ENCODE measurements at regions not wholly inside any gene's neighbourhood (a gene's known extent, or its start where the extent isn't known, plus 50 kb on each side); places are given as distances from the start of the nearest gene placed in this dataset.
"Not testable (repeated sequence)": the region's sequence is repeated elsewhere in the genome, so short reads cannot be mapped to it uniquely, and the experiment has no call there.

DNA sequence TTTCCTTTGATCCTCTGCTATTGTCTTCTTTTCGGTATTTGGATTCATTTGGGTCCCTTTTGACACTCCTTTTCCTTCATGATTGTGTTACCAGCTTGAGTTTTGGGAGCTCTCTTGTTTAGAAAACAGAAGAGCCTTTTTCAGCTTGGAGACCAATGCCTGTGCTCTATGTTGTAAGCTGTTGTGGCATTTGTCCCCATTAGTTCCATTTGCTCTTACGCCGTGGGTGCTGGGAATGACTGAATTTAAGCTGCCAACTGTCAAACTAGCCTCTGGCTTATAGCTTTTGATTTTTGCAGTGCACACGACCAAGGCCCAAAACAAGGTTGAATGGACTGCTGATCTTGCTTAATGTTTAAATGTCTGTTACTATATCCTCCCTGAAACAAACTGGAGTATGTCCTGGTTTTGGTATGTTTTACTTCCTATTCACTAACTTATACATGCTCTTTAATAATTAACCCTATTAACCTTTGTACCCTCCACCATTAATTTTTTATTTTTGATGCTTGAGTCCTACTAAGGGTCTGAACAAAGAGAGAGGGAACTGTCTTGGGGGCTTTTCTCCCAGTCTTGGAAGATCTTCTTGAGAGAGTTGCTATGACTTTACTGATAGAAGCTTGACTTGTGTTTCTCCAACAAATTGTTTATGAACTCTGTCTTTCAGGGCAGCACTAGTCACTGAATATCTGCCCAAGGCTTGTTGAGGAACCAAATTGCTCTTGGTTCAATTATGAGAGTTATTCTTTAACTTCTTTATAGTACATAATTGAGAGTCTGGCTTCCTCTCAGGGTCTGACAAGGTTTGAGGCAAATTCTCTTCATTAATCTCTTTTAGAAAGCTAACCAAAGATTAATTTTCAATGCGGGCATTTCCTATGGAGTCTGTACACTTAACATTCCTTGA lies 100.3 kb upstream of the SIRPG start:
- no peak for DNase-seq (ENCODE audit: low read depth in 2 of 3, low spot score in 1 of 3)

DNA sequence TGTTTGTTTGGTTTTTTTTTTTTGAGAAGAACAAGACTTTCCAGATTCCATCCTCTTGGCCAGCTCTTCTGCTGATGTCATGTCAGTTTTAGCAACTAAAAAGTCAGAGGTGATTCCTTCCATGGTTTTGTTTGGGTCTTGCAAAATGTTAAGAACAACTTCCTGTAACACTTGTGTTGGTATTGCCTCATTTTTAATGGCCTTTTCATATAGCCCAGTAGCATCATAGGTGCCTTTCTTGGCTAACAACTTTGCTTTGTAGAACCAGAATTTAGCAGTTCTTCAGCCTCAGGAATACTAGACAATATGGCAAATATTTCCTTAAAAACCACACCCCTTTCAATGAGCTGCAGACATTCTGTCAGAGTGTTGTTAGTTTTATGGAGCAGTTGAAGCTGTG lies 99.5 kb upstream of the SIRPG start:
- no peak for DNase-seq (ENCODE audit: low read depth in 2 of 3, low spot score in 1 of 3)

DNA sequence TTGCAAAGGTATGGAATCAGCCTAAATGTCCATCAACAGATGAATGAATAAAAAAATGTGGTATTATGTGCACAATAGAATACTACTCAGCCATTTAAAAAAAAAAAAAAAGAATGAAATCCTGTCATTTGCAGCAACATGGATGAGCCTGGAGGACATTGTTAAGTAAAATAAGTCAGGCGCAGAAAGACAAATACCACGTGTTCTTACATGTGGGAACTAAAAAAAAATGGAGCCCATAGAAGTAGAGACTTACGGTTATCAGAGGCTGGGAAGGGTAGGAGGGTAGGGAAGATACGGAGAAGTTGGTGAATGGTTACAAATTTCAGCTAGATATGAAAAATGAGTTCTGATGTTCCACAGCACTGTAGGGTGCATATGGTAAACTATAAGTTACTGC lies 97.2 kb upstream of the SIRPG start:
- DNase-seq (ENCODE audit: low read depth in 2 of 3, low spot score in 1 of 3) = no peak

DNA sequence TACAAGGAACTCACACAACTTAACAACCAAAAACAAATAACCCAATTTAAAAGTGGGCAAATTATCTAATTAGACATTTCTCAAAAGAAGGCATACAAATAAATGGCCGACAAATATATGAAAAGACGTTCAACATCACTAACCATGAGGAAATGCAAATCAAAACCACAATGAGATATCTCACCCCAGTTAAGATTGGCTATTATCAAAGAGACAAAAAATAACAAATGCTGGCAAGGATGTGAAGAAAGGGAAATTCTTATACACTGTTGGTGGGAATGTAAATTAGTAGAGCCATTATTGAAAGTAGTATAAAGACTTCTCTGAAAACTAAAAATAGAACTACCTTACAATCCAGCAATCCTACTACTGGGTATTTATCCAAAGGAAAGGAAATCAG lies 96.7 kb upstream of the SIRPG start:
- no peak for DNase-seq (ENCODE audit: low read depth in 2 of 3, low spot score in 1 of 3)

DNA sequence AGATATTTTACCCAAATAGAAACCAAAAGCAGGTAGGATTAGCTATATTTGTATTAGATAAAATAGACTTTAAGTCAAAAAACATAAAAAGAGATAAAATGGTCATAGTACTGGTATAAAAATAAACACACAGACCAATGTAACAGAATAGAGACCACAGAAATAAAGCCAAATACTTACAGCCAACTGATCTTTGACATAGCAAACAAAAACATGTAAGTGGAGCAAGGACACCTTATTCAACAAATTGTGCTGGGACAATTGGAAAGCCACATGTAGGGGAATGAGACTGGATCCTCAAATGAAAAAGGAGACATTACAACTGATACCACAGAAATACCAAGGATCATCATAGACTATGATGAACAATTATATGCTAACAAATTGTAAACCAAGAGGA lies 94.5 kb upstream of the SIRPG start:
- DNase-seq (ENCODE audit: low read depth in 2 of 3, low spot score in 1 of 3) = no peak

DNA sequence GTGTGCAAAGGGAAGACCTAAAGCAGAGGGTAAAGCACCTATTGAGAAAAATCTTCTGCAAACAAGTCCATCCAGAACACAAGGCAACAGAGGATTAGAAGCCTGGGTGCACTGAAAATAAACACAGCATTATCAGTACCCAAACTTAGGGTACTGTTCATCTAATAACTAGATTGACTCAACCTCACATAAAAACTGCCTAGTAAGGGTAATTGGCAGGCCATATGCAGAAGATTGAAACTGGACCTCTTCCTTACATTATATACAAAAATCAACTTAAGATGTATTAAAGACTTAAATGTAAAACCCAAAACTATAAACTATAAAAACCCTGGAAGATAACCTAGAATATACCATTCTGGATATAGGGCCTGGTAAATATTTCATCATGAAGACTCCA lies 91.2 kb upstream of the SIRPG start:
- DNase-seq (ENCODE audit: low read depth in 2 of 3, low spot score in 1 of 3) = no peak

DNA sequence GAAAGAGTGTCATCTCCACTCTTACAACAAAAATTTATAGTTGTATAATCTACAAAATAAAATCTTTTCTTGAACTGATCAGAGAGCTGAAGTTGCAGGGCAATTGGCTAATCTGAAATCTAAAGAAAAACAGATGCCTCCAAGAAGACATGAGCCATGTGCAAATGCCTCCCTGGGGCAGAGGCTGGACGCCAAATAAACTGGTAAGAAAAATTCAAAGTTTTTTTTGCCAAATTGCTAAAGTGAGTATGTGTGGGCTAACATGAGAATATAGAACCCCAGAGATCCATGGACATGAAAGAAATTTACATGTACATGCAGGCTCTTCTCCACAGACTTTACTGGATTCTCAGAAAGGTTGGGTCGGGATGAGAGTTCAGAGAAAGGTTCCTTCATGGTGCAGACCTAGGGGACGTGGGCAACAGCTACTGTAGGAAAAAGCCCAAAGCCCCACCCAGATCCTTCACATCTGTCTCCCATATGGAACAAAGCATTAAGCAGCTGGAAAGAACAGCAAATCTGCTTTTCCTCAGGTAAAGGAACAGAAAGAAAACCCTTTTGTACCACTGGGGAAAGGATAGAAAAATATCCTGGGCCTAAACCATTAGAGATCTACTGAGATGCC lies 90.5 kb upstream of the SIRPG start:
- DNase-seq (ENCODE audit: low read depth in 2 of 3, low spot score in 1 of 3) = no peak

DNA sequence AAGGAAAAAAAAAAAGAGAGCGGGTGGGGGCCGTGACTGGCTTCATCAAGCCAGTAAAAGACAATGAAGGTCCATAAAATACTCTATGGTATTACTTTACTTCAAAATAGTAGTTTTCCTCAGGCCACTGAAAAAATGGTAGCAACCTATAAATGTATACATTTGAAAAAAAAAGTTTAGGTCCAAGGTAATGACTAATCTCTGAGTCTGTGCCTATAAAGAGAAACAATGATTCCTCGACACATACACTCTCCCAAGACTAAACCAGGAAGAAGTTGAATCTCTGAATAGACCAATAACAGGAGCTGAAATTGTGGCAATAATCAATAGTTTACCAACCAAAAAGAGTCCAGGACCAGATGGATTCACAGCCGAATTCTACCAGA lies 84.5 kb upstream of the SIRPG start:
- DNase-seq (ENCODE audit: low read depth in 2 of 3, low spot score in 1 of 3) = not testable (repeated sequence)

DNA sequence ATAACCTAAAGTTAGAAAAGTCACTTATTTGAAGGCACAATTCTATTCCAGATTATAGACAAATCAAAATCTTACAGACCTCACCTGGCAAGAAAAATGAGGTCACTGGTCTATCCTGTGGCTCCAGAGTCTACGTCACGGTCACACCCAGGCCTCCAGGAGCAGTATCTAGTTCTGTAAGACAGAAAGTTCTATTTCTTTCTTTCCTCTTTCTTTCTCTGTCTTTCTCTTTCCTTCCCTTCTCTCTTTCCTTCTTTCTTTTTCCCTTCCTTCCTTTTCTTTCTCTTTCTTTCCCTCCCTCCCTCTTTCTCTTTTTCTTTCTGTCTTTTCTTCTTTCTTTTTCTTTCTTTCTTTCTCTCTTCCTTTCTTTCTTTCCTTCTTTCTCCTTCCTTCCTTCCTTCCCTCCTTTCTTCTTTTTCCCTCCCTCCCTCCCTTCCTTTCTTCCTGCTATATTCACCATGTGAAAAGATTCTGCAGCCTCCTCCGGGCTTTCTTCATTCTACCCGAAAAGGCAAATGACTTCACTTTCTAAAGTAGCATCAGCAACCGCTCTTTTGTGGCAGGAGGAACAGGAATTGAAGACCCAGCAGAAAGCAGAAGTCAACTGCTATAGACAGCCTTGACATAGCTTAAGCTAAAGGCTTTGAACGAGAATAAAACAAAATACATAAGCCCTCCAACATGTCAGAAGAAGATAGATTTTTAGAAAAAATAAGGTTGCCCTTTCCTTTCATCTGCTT lies 83.9 kb upstream of the SIRPG start:
- DNase-seq (ENCODE audit: low read depth in 2 of 3, low spot score in 1 of 3) = no peak

DNA sequence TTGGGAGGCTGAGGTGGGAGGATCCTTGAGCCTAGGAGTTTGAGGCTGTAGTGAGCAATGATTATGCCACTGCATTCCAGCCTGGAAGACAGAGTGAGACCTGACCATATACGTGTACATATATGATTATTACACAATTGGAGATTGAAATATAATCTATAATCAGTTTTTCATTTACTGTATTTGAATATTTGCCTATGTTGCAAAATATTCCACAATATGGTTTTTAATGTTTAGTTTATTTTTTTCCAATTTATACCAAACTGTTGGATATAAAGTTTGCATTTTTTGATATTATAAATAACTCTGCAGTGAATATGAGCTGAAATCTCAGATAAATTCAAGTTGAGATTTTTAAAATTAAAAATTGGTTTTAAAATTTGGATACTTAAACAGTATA lies 79.6 kb upstream of the SIRPG start:
- no peak for DNase-seq (ENCODE audit: low read depth in 2 of 3, low spot score in 1 of 3)

DNA sequence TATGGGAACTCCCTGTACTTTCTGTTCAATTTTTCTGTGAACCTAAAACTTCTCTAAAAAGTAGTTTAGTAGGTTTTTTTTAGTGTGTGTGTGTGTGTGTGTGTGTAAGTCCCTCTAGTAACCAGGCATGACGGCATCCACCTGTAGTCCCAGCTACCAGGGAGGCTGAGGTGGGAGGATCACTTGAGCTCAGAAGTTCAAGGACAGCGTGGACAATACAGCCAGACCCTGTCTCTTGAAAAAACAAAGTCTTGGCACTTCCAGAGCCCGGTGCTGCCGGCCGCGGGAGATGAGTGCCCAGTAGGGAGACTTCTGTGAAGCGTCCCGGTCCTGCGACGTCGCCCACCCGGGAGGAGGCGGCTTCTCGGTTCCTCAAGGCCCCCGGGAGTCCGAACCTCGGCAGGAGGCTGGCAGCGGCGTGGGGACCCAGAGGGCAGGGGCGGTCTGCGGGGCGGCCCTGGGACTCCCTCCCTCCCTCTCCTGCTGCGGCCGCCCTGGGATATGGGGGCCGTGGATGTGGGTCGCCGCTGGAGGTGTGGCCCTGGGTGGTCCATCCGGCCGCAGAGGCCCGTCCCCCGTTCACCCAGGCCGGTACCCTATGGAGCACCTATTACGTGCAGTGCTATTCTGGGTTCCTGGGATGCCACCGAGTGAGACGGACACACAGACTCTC lies 78.0 kb upstream of the SIRPG start:
- DNase-seq (ENCODE audit: low read depth in 2 of 3, low spot score in 1 of 3) = no peak

DNA sequence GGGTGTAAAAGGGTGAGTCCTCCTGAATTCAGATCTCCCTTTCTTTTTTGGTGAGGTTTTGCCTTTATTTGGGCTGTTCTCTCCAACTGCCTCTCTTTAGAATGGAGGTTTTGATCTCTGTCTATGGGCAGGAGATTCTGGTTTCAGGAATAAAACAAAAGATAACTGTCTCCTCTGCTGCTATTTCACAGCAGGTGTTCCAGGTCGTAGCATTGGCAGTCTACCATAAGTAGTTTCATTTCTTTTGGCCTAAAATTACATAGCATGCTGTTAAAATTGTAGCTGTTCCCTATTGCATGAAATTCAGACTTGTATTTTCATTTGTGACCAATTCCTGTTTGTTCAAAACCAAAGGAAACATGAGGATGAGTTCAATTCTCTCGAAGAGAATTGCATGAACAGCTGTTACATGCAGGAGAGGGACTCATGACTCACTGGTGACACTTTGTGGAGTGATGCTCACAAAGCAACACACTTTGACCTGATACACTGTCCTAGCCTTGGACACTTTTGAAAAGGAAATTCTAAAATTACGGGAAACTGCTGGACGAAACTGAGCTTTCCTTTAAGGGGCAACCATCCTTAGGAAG lies 76.8 kb upstream of the SIRPG start:
- no peak for DNase-seq (ENCODE audit: low read depth in 2 of 3, low spot score in 1 of 3)

DNA sequence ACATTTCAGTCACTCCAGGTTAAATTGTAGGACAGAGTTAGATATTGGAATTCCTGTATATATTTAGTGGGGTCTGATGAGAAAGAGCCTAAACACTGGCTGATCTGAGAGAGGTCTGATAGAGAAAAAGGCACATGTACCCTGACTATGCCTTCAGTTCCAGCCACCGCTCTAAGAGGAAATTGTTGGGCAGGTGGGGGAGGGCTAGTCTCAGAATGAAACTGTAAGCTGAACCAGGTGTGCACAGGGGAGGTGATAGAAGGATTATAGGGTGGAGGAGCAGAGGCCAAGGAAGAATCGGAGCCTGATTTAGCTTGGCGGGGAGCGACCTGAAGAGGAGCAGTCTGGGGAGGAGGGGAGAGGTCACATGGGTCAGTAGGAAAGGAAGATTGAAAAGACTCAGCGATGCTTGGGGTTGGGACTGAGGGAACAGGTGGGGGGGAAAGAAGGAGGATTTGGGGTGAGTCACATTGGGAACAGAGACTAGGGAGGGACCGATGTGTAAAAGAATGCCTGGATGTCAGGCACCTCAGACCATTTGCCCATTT lies 74.3 kb upstream of the SIRPG start:
- DNase-seq (ENCODE audit: low read depth in 2 of 3, low spot score in 1 of 3) = not testable (repeated sequence)

DNA sequence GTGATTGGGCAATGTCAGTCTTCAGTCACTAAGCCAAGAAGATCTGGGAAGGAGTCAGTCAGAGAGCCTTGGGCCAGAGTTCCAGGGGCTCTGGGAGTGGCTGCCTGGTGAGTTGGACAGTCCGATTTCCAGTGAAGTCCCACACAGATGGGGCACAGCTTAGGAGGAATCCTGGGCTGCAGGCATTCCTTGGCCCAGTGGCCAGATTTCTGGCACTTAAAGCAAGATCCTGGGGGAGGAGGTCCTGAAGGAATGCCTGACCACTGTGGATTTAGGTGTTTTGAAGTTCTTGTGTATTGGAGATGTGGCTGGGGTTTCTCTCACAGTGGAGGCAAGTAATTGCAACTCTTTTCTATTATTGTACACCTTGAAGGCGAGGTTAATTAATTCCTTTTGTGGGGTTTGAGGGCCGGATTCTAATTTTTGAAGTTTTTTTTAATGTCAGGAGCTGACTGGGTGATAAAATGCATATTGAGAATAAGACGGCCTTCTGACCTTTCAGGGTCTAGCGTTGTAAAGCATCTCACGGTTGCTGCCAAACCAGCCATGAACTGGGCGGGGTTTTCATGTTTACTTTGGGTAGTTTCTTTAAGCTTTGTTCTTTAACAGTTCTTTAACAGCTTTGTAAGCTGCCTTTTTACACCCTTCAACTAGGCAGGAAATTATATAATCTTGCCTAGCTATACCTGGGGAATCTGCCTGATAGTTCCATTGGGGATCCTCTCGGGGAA lies 73.6 kb upstream of the SIRPG start:
- DNase-seq (ENCODE audit: low read depth in 2 of 3, low spot score in 1 of 3) = not testable (repeated sequence)

DNA sequence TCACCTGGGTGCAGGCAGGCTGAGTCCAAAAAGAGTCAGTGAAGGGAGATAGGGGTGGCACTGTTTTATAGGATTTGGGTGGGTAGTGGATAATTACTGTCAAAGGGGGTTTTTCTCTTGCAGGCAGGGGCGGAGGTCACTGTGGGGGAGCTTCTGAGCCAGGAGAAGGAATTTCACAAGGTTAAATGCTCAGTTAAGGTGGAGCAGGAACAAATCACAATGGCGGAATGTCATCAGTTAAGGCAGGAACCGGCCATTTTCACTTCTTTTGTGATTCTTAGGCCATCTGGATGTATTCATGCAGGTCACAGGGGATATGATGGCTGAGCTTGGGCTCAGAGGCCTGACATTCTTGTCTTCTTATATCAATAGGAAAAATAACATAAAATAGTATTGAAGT lies 69.7 kb upstream of the SIRPG start:
- not testable (repeated sequence) for DNase-seq (ENCODE audit: low read depth in 2 of 3, low spot score in 1 of 3)

DNA sequence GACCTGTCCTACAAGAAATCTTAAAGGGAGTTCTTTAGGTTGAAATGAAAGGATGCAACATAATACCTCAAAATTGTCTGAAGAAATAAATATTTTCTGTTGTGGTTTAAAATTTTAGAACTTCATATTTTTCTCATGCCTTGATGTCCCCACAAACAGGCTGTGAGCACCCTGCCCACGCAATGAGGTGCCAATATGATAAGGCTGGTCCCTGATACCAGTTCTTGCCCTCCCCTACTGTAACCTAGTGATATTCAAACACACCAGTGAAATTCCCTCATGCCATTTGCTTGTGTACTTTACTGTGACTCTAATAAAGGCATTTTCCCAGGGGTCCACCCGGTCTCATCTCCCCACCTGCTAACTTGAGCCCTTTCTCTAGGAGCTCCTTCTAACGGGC lies 67.3 kb upstream of the SIRPG start:
- no peak for DNase-seq (ENCODE audit: low read depth in 2 of 3, low spot score in 1 of 3)

DNA sequence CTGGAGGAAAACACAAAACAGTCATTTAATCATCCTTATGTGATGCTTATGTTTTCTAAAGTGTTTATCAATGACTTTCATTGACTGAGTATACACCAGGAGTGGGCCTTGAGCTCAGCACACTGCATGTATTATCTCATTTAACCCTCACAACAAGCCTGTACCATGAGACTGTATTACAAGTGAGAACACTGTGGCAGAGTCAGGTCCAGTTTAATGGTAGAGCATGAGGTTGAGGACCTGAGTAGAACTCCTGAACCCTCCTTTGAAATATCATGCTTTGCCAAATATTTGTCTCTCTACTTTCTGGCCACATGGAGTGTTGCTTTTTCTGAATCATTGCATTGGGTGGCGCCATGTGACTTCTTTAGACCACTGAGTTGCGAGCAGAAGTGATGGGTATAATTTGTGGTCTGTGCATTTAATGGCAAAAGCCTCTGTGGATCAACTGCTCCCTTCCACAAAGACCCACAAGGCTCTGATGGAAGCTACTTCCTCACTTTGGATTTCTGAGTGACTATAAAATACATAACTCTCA lies 65.0 kb upstream of the SIRPG start:
- DNase-seq (ENCODE audit: low read depth in 2 of 3, low spot score in 1 of 3) = no peak

DNA sequence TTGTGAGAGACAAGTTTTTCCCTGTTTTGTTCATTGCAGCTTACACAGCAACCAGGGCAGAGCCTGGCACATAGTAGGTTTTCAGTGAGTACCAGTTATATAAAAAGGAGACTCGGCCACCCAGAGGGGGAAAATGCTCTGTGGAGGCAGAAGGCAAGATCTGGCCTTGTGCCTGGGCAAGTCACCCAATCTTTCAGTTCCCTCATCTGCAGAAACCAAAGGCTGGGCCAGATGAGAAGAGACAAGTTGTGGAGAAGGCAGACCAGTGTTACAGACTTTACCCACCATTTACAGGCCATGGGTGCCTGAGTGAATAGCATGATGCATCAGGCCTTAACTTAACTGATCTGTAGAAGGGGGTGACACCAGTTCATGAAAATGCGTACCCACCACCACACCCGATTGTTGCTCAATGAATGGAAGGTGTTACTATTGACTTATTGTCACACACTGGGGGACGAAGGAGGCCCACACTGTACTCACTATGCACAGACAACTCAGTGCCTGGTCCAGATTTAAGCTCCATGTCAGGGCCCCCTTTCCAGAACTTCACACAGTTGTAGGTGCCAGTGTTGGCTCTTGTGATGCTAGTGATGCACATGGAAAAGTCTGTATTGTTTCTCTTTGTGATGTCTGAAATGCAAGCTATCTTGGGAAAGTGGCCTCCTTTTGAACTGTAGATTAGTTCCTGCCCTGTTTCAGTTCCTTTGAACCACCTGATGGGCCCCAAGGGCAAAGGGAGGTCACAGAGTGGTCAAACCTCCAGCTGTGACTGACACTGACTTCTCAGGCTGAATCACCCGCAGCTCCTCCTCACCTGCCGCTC lies 64.3 kb upstream of the SIRPG start:
- DNase-seq (ENCODE audit: low read depth in 2 of 3, low spot score in 1 of 3) = no peak

DNA sequence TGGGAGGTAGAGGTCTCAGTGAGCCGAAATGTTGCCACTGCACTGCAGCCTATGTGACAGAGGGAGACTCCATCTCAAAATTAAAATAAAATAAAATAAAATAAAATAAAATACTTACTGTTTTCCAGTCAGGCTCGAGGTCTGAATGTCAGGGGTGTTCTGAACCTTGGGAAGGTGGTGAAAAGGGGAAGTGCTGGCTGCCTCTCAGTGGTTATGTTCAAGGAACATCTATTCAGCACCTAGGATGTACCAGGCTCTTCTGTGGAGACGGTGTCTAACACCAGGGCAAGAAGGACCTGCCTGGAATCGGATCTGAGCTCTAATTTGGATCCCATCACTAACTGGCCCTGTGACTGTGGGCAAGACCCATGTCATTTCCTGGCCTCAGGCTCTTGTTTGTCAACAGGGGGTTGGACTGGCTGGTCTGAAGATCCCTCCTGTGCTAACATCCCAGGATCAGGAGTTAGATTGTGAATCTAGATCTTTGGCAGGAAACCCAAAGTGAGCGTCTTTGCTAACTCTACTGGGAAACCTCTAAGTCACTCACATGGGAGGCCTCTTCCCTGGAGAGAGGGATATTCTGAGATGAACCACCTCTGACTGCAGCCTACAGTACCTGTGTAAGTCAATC lies 63.4 kb upstream of the SIRPG start:
- no peak for DNase-seq (ENCODE audit: low read depth in 2 of 3, low spot score in 1 of 3)
